Ishikawa (cell line): ENCODE measurements at regions not wholly inside any gene's neighbourhood (a gene's known extent, or its start where the extent isn't known, plus 50 kb on each side); places are given as distances from the start of the nearest gene placed in this dataset.

Source experiments
- CREB1 ChIP-seq: IDR thresholded peaks from 2 replicates; pipeline ENCODE4 v1.6.1; 2012; ENCODE audit warnings: low read depth
- MAX ChIP-seq: IDR thresholded peaks from 2 replicates; pipeline ENCODE4 v1.6.1; 2012

GRCh38 chr6:5869676-5870075 is 137.0 kb downstream of the NRN1 start:
- no peak for TF ChIP-seq CREB1
- TF ChIP-seq MAX = no peak
